WTC11 (cell line): ENCODE measurements at regions not wholly inside any gene's neighbourhood (a gene's known extent, or its start where the extent isn't known, plus 50 kb on each side); places are given as distances from the start of the nearest gene placed in this dataset.
A peak's percentile ranks its signal among the peaks of the same experiment; 100 is the strongest.

Experiments
- ATAC-seq: fragments of 200-7000 bp; cut with Tn5 transposase; 2 replicates; pipeline ENCODE4 v1.10.0; 2021; ENCODE audit warnings: mild to moderate bottlenecking, moderate library complexity
- CTCF ChIA-PET: fragments of 300-600 bp; sonication (Branson Sonifier 250); formaldehyde crosslinking; loops from one replicate; lab custom pipeline; 2021; ENCODE audit warnings: antibody characterized with exemption; lab: Charles Lee
- POLR2A ChIA-PET: fragments of 350-600 bp; sonication (Branson Sonifier 250); formaldehyde crosslinking; loops from one replicate; lab custom pipeline; 2021; ENCODE audit warnings: antibody characterized with exemption; lab: Charles Lee
- DNase-seq: peaks from one replicate; pipeline ENCODE4 v3.0.0; 2021; ENCODE audit warnings: low spot score
- H3K27ac Mint-ChIP-seq: 2 replicates; pipeline ENCODE4 v1.8.0; 2021; ENCODE audit warnings: mixed read lengths
- H3K27me3 Mint-ChIP-seq: 2 replicates; pipeline ENCODE4 v1.8.0; 2021; ENCODE audit warnings: low read depth, mild to moderate bottlenecking, moderate library complexity, mixed read lengths
- H3K36me3 Mint-ChIP-seq: 2 replicates; pipeline ENCODE4 v1.8.0; 2021; ENCODE audit warnings: mixed read lengths
- H3K4me1 Mint-ChIP-seq: 2 replicates; pipeline ENCODE4 v1.8.0; 2022; ENCODE audit warnings: mixed read lengths
- H3K4me3 Mint-ChIP-seq: 2 replicates; pipeline ENCODE4 v1.8.0; 2021; ENCODE audit warnings: mild to moderate bottlenecking, moderate library complexity, mixed read lengths
- H3K9me3 Mint-ChIP-seq: 2 replicates; pipeline ENCODE4 v1.8.0; 2021; ENCODE audit warnings: mixed read lengths
- AFF4 ChIP-seq: sonication (generic); formaldehyde crosslinking; IDR thresholded peaks from 2 replicates; pipeline ENCODE4 v1.8.1; 2023; ENCODE audit warnings: mild to moderate bottlenecking, missing genetic modification reagents, borderline replicate concordance
- CBFB ChIP-seq: sonication (generic); formaldehyde crosslinking; IDR thresholded peaks from 2 replicates; pipeline ENCODE4 v1.8.1; 2022; ENCODE audit warnings: mild to moderate bottlenecking, low read depth, missing genetic modification reagents
- CREM ChIP-seq: sonication (generic); formaldehyde crosslinking; IDR thresholded peaks from 2 replicates; pipeline ENCODE4 v1.8.1; 2022; ENCODE audit warnings: mild to moderate bottlenecking, missing genetic modification reagents, moderate library complexity
- CTCF ChIP-seq: fragments of 200-600 bp; IDR thresholded peaks from 2 replicates; pipeline ENCODE4 v1.8.0; 2022; ENCODE audit warnings: antibody characterized with exemption
- E2F4 ChIP-seq: sonication (generic); formaldehyde crosslinking; IDR thresholded peaks from 2 replicates; pipeline ENCODE4 v1.8.1; 2022; ENCODE audit warnings: low read depth, mild to moderate bottlenecking, moderate library complexity, missing genetic modification reagents, borderline replicate concordance
- E2F5 ChIP-seq: sonication (generic); formaldehyde crosslinking; IDR thresholded peaks from 2 replicates; pipeline ENCODE4 v1.8.1; 2022; ENCODE audit warnings: mild to moderate bottlenecking, moderate library complexity, missing genetic modification reagents
- ELF4 ChIP-seq: sonication (generic); formaldehyde crosslinking; IDR thresholded peaks from 2 replicates; pipeline ENCODE4 v1.8.1; 2022; ENCODE audit warnings: low read depth, mild to moderate bottlenecking, moderate library complexity, missing genetic modification reagents
- NFATC4 ChIP-seq: fragments of 250-450 bp; sonication (Bioruptor Pico); IDR thresholded peaks from 2 replicates; pipeline ENCODE4 v1.9.0; 2021; ENCODE audit warnings: mild to moderate bottlenecking
- NFYB ChIP-seq: sonication (generic); formaldehyde crosslinking; conservative IDR thresholded peaks from 2 replicates; pipeline ENCODE4 v1.8.0; 2022; ENCODE audit warnings: low read depth, missing genetic modification reagents
- NR3C1 ChIP-seq: sonication (generic); formaldehyde crosslinking; conservative IDR thresholded peaks from 2 replicates; pipeline ENCODE4 v1.8.1; 2023; ENCODE audit warnings: low read depth, mild to moderate bottlenecking, missing genetic modification reagents
- OVOL2 ChIP-seq: fragments of 250-450 bp; sonication (Bioruptor Pico); IDR thresholded peaks from 2 replicates; pipeline ENCODE4 v1.9.0; 2021; ENCODE audit warnings: mild to moderate bottlenecking, borderline replicate concordance
- ZNF121 ChIP-seq: sonication (generic); formaldehyde crosslinking; IDR thresholded peaks from 2 replicates; pipeline ENCODE4 v1.8.0; 2023; ENCODE audit warnings: missing genetic modification reagents
- ZNF219 ChIP-seq: sonication (generic); formaldehyde crosslinking; IDR thresholded peaks from 2 replicates; pipeline ENCODE4 v1.8.0; 2023; ENCODE audit warnings: missing genetic modification reagents, mild to moderate bottlenecking, borderline replicate concordance
- ZNF232 ChIP-seq: sonication (generic); formaldehyde crosslinking; IDR thresholded peaks from 2 replicates; pipeline ENCODE4 v1.8.0; 2022; ENCODE audit warnings: mild to moderate bottlenecking, missing genetic modification reagents
- ZNF263 ChIP-seq: sonication (generic); formaldehyde crosslinking; IDR thresholded peaks from 2 replicates; pipeline ENCODE4 v1.8.1; 2022; ENCODE audit warnings: low read depth, mild to moderate bottlenecking, moderate library complexity, missing genetic modification reagents
- ZNF532 ChIP-seq: fragments of 250-450 bp; sonication (Bioruptor Pico); IDR thresholded peaks from 2 replicates; pipeline ENCODE4 v1.9.0; 2021; ENCODE audit warnings: mild to moderate bottlenecking, borderline replicate concordance
- ZNF671 ChIP-seq: fragments of 250-450 bp; sonication (Bioruptor Pico); IDR thresholded peaks from 2 replicates; pipeline ENCODE4 v1.8.0; 2021; ENCODE audit warnings: mild to moderate bottlenecking

GRCh38 chr15:89017370-89018066 is 70.7 kb upstream of the ABHD2 start (continued):
- TF ChIP-seq ZNF532 (CRISPR knock-in tag) (no peak), ZNF121 (CRISPR knock-in tag) (no peak), CTCF (peak; percentile 73), E2F5 (CRISPR knock-in tag) (no peak), CREM (no peak)

- Mint-ChIP-seq H3K4me1 (peaks cover 30% of the 10 kb centered on the region), H3K27ac (no peak overlapping the region), H3K9me3 (peaks cover 22% of the 10 kb centered on the region), H3K27me3 (peaks cover 21% of the 10 kb centered on the region), H3K4me3 (peak overlapping the region; percentile 51), H3K36me3 (peaks cover 21% of the 10 kb centered on the region)
- TF ChIP-seq ZNF671 (no peak), AFF4 (CRISPR knock-in tag) (no peak), ZNF232 (CRISPR knock-in tag) (no peak), OVOL2 (CRISPR knock-in tag) (no peak)
- ATAC-seq, result no peak
- DNase-seq, result no peak
- ChIA-PET POLR2A (interaction anchor here (0.6 kb wide), 1 partner anchor 118 kb away, joined by 5 read pairs; no protein-coding TSS in a partner anchor), CTCF (interaction anchor here (0.7 to 3.8 kb wide), 4 partner anchors 14 to 123 kb away, joined by 3 to 45 read pairs (median 6); no protein-coding TSS in a partner anchor)
Measured at GRCh38 chr15:89018207-89018606, 70.0 kb upstream of the ABHD2 start.

- DNase-seq (no peak), ATAC-seq (no peak)
- peaks cover 14% of the 10 kb centered on the region for H3K36me3 Mint-ChIP-seq
- no peak overlapping the region for H3K4me3 Mint-ChIP-seq
- ChIA-PET POLR2A (no interaction called here), CTCF (interaction anchor here (1.7 to 3.8 kb wide), 2 partner anchors 114 to 125 kb away, joined by 8 to 45 read pairs; no protein-coding TSS in a partner anchor)
- peaks cover 30% of the 10 kb centered on the region for H3K4me1 Mint-ChIP-seq
- H3K27ac Mint-ChIP-seq, result peak overlapping the region; percentile 12; the same call in 1 of the 2 replicates
- peaks cover 18% of the 10 kb centered on the region for H3K9me3 Mint-ChIP-seq
- H3K27me3 Mint-ChIP-seq, result peaks cover 20% of the 10 kb centered on the region
- TF ChIP-seq E2F4 (no peak), ZNF263 (no peak), CTCF (no peak), CBFB (no peak), ELF4 (no peak), ZNF219 (no peak), NFATC4 (CRISPR knock-in tag) (no peak), NR3C1 (no peak), NFYB (CRISPR knock-in tag) (no peak)
Measured at GRCh38 chr15:89019436-89019835, 68.8 kb upstream of the ABHD2 start.
